ENCODE measurements at regions not wholly inside any gene's neighbourhood (a gene's known extent, or its start where the extent isn't known, plus 50 kb on each side); places are given as distances from the start of the nearest gene placed in this dataset.
"Not testable (repeated sequence)": the region's sequence is repeated elsewhere in the genome, so short reads cannot be mapped to it uniquely, and the experiment has no call there.

- Mint-ChIP-seq H3K36me3 (peaks cover 4% of the 10 kb centered on the region), H3K9me3 (peaks cover 9% of the 10 kb centered on the region), H3K4me1 (ENCODE audit: unreplicated experiment) (no peaks in the 10 kb centered on the region), H3K27ac (no peak overlapping the region), H3K4me3 (no peak overlapping the region), H3K27me3 (peaks cover 7% of the 10 kb centered on the region)
- no peak for DNase-seq (ENCODE audit: extremely low spot score, unreplicated experiment)
- TF ChIP-seq CTCF (conservative IDR thresholded peaks at IDR 0.05), result no peak
These were observed 131.3 kb downstream of the IPO8 start for GRCh38 chr12:30564394-30564793.

GRCh38 chr12:30548203-30548602 is 147.5 kb downstream of the IPO8 start:
- Mint-ChIP-seq H3K9me3 (no peaks in the 10 kb centered on the region), H3K27ac (no peak overlapping the region), H3K27me3 (no peaks in the 10 kb centered on the region)

GRCh38 chr12:30546121-30546520 is 149.5 kb downstream of the IPO8 start:
- Mint-ChIP-seq H3K36me3 (no peaks in the 10 kb centered on the region), H3K4me1 (ENCODE audit: unreplicated experiment) (no peaks in the 10 kb centered on the region), H3K9me3 (no peaks in the 10 kb centered on the region), H3K27me3 (no peaks in the 10 kb centered on the region), H3K4me3 (no peak overlapping the region), H3K27ac (no peak overlapping the region)
- TF ChIP-seq CTCF (conservative IDR thresholded peaks at IDR 0.05), result no peak
- DNase-seq (ENCODE audit: extremely low spot score, unreplicated experiment), result no peak

More at GRCh38 chr12:30548203-30548602, 147.5 kb downstream of the IPO8 start:
- no peak for TF ChIP-seq CTCF (conservative IDR thresholded peaks at IDR 0.05)
- Mint-ChIP-seq H3K4me3 (no peak overlapping the region), H3K4me1 (ENCODE audit: unreplicated experiment) (no peaks in the 10 kb centered on the region), H3K36me3 (no peaks in the 10 kb centered on the region)
- no peak for DNase-seq (ENCODE audit: extremely low spot score, unreplicated experiment)

- not testable (repeated sequence) for DNase-seq (ENCODE audit: extremely low spot score, unreplicated experiment); H3K4me3 Mint-ChIP-seq; H3K27me3 Mint-ChIP-seq; H3K36me3 Mint-ChIP-seq; H3K27ac Mint-ChIP-seq; H3K9me3 Mint-ChIP-seq; H3K4me1 Mint-ChIP-seq (ENCODE audit: unreplicated experiment)
These were observed 151.0 kb downstream of the IPO8 start for GRCh38 chr12:30544704-30545103.

- no peaks in the 10 kb centered on the region for H3K4me1 Mint-ChIP-seq (ENCODE audit: unreplicated experiment)
- no peaks in the 10 kb centered on the region for H3K9me3 Mint-ChIP-seq
- H3K36me3 Mint-ChIP-seq, result no peaks in the 10 kb centered on the region
- no peak overlapping the region for H3K27ac Mint-ChIP-seq
- no peak for TF ChIP-seq CTCF (conservative IDR thresholded peaks at IDR 0.05)
- no peak for DNase-seq (ENCODE audit: extremely low spot score, unreplicated experiment)
- no peaks in the 10 kb centered on the region for H3K27me3 Mint-ChIP-seq
- H3K4me3 Mint-ChIP-seq, result no peak overlapping the region
These were observed 158.4 kb downstream of the IPO8 start for GRCh38 chr12:30537228-30537627.

- peaks cover 3% of the 10 kb centered on the region for H3K27me3 Mint-ChIP-seq
- TF ChIP-seq CTCF (conservative IDR thresholded peaks at IDR 0.05), result no peak
- H3K9me3 Mint-ChIP-seq, result no peaks in the 10 kb centered on the region
- no peaks in the 10 kb centered on the region for H3K36me3 Mint-ChIP-seq
- no peak overlapping the region for H3K4me3 Mint-ChIP-seq
- H3K27ac Mint-ChIP-seq, result no peak overlapping the region
- no peaks in the 10 kb centered on the region for H3K4me1 Mint-ChIP-seq (ENCODE audit: unreplicated experiment)
- DNase-seq (ENCODE audit: extremely low spot score, unreplicated experiment), result no peak
These were observed 162.0 kb downstream of the IPO8 start for GRCh38 chr12:30533558-30534265.
